Endothelial cell of umbilical vein (primary cell): ENCODE measurements at regions not wholly inside any gene's neighbourhood (a gene's known extent, or its start where the extent isn't known, plus 50 kb on each side); places are given as distances from the start of the nearest gene placed in this dataset.

Source experiments
- EZH2 ChIP-seq: IDR thresholded peaks from 2 replicates; pipeline ENCODE4 v1.6.1; 2012; ENCODE audit warnings: borderline replicate concordance, low read depth, mild to moderate bottlenecking, moderate library complexity, low read length, inconsistent platforms; ENCODE audit not compliant: severe bottlenecking
- FOS ChIP-seq: IDR thresholded peaks from 2 replicates; pipeline ENCODE4 v1.6.1; 2011; ENCODE audit warnings: mild to moderate bottlenecking, low read length, moderate library complexity, borderline replicate concordance; ENCODE audit not compliant: insufficient read depth
- GATA2 ChIP-seq: IDR thresholded peaks from 2 replicates; pipeline ENCODE4 v1.7.0; 2011; ENCODE audit warnings: low read depth, mild to moderate bottlenecking, moderate library complexity, mixed read lengths, low read length; ENCODE audit not compliant: insufficient read length, insufficient read depth
- JUN ChIP-seq: IDR thresholded peaks from 2 replicates; pipeline ENCODE4 v1.6.1; 2011; ENCODE audit warnings: borderline replicate concordance, low read depth; ENCODE audit not compliant: insufficient read length, insufficient read depth
- MYC ChIP-seq: IDR thresholded peaks from one replicate; pipeline ENCODE4 v1.6.1; 2011; ENCODE audit warnings: mild to moderate bottlenecking, low read depth, low read length
- POLR2A ChIP-seq: IDR thresholded peaks from 2 replicates; pipeline ENCODE4 v1.6.1; 2012; ENCODE audit warnings: low read depth, mild to moderate bottlenecking, control low read depth, low read length
- POLR2AphosphoS5 ChIP-seq: IDR thresholded peaks from 2 replicates; pipeline ENCODE4 v1.6.1; 2012; ENCODE audit warnings: low read depth, mild to moderate bottlenecking, control low read depth, low read length, moderate library complexity; ENCODE audit not compliant: insufficient read depth
- TF ChIP-seq, protein P1 (sequence below), 2 donors: IDR thresholded peaks; 1 replicate in 1 of 2; 2 replicates in 1 of 2; pipeline ENCODE4 v1.5.1; 2011; ENCODE audit warnings: low read length in 2 of 2, mild to moderate bottlenecking in 2 of 2, moderate library complexity in 2 of 2, control low read depth in 1 of 2, inconsistent platforms in 1 of 2, low read depth in 1 of 2; ENCODE audit not compliant: insufficient read depth in 1 of 2; ENCODE audit errors: extremely low read depth in 1 of 2
- TF ChIP-seq, protein P2 (sequence below): IDR thresholded peaks from 2 replicates; pipeline ENCODE4 v1.6.1; 2011; ENCODE audit not compliant: insufficient read depth, insufficient read length

DNA sequence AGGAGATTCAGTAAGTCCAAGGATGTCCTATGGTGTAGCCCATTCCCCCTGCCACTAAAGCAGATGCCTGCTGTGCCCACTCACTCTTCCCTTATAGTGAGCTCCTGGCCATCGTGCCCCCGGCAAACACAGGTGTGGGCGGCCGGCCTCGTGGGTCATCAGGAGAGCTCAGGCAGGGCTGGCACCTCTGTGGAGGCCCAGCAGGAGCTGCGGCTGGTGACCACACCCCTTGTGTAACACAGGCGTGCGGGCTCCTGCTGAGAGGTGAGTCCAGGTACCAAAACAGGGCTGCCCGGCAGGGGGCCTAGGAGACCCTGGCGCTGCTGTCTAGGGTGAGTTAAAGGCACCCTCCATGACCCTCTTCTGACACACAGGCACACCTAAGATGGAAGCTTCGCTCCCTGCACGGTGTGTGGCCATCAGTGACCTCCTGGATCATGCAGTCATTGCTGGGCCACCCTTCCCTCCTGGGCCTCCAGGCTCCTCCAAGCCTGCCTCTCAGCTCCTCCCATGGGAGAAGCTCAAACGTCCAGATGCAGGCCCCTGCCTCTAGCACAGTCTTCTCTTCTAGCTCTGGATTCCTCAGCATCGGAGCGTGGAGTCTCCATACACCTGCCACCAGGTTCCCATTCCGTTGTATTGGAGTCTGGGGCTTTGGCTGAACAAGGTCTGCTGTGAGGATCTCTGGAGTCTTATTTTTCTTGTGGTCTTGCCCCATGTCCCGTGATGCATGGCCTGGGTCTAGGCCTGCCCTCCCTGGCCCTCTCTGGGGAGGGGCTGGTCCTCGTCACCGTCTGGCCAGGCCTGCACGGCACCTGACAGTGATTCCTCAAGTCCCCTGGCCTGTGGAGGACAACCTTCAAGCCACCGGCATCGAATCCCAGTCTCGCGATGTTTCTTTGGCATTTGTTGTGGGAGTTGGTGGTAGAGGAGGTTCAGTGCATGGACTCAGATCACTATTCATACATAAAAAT, 246.9 kb downstream of the ACKR3 start:
- TF ChIP-seq, protein P1, sequence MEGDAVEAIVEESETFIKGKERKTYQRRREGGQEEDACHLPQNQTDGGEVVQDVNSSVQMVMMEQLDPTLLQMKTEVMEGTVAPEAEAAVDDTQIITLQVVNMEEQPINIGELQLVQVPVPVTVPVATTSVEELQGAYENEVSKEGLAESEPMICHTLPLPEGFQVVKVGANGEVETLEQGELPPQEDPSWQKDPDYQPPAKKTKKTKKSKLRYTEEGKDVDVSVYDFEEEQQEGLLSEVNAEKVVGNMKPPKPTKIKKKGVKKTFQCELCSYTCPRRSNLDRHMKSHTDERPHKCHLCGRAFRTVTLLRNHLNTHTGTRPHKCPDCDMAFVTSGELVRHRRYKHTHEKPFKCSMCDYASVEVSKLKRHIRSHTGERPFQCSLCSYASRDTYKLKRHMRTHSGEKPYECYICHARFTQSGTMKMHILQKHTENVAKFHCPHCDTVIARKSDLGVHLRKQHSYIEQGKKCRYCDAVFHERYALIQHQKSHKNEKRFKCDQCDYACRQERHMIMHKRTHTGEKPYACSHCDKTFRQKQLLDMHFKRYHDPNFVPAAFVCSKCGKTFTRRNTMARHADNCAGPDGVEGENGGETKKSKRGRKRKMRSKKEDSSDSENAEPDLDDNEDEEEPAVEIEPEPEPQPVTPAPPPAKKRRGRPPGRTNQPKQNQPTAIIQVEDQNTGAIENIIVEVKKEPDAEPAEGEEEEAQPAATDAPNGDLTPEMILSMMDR (IDR thresholded peaks at IDR 0.05; ENCODE audit: extremely low read depth in 1 of 2, insufficient read depth in 1 of 2, low read depth in 1 of 2, low read length in 2 of 2): no peak
- no peak for TF ChIP-seq MYC
- no peak for TF ChIP-seq POLR2A
- no peak for TF ChIP-seq POLR2AphosphoS5
- TF ChIP-seq FOS: no peak
- TF ChIP-seq EZH2: no peak
- TF ChIP-seq, protein P2, sequence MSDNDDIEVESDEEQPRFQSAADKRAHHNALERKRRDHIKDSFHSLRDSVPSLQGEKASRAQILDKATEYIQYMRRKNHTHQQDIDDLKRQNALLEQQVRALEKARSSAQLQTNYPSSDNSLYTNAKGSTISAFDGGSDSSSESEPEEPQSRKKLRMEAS: no peak
- TF ChIP-seq GATA2: no peak
- no peak for TF ChIP-seq JUN
